ENCODE measurements at regions not wholly inside any gene's neighbourhood (a gene's known extent, or its start where the extent isn't known, plus 50 kb on each side); places are given as distances from the start of the nearest gene placed in this dataset.

GRCh38 chr10:129018511-129018910 lies 448.5 kb upstream of the MGMT start:
- no peak for FAIRE-seq
- TF ChIP-seq ZNF563 (CRISPR knock-in tag; IDR thresholded peaks at IDR 0.05) (no peak), ZNF281 (CRISPR knock-in tag; IDR thresholded peaks at IDR 0.05; ENCODE audit: borderline replicate concordance) (no peak), ZBTB42 (CRISPR knock-in tag; IDR thresholded peaks at IDR 0.05) (no peak), ZBTB34 (CRISPR knock-in tag; IDR thresholded peaks at IDR 0.05) (no peak), ZNF234 (CRISPR knock-in tag; conservative IDR thresholded peaks at IDR 0.05) (no peak), RBFOX2 (IDR thresholded peaks at IDR 0.05; ENCODE audit: low read depth, low read length) (no peak), NPAS2 (CRISPR knock-in tag; IDR thresholded peaks at IDR 0.05; ENCODE audit: borderline replicate concordance) (no peak), MYNN (CRISPR knock-in tag; IDR thresholded peaks at IDR 0.05; ENCODE audit: low read depth) (no peak), FUBP1 (CRISPR knock-in tag; IDR thresholded peaks at IDR 0.05; ENCODE audit: borderline replicate concordance) (no peak), ZNF776 (CRISPR knock-in tag; IDR thresholded peaks at IDR 0.05) (no peak), ZNF761 (CRISPR knock-in tag; conservative IDR thresholded peaks at IDR 0.05) (no peak), KLF9 (CRISPR knock-in tag; IDR thresholded peaks at IDR 0.05; ENCODE audit: low read depth) (no peak), ZNF770 (CRISPR knock-in tag; IDR thresholded peaks at IDR 0.05) (no peak), ZNF550 (CRISPR knock-in tag; IDR thresholded peaks at IDR 0.05; ENCODE audit: borderline replicate concordance) (no peak), KDM5B (CRISPR knock-in tag; IDR thresholded peaks at IDR 0.05; ENCODE audit: borderline replicate concordance) (no peak), ZNF800 (CRISPR knock-in tag; IDR thresholded peaks at IDR 0.05) (no peak)
- no peak for ATAC-seq

More at GRCh38 chr10:129018511-129018910, 448.5 kb upstream of the MGMT start:
- Histone ChIP-seq H3K4me1 (ENCODE audit: insufficient read depth, low read length) (no peaks in the 10 kb centered on the region), H3K4me2 (ENCODE audit: low read depth, low read length) (no peak overlapping the region), H3K36me3 (replicated peaks in 1 of 2; ENCODE audit: control insufficient read depth in 1 of 2, insufficient read depth in 2 of 2, low read length in 2 of 2) (no peaks in the 10 kb centered on the region), H4K20me1 (ENCODE audit: insufficient read depth, low read length) (no peaks in the 10 kb centered on the region), H3K79me2 (ENCODE audit: insufficient read depth, low read length) (no peaks in the 10 kb centered on the region), H3K27ac (ENCODE audit: extremely low read length, insufficient read depth, low read length) (no peak overlapping the region), H3K9me3 (ENCODE audit: low read length) (no peaks in the 10 kb centered on the region), H3K27me3 (ENCODE audit: control insufficient read depth in 1 of 2, insufficient read depth in 2 of 2, low read length in 2 of 2) (peaks cover 2 to 17% of the 10 kb centered on the region in 2 experiments; a peak in 3 of 5 replicates), H3K9ac (ENCODE audit: insufficient read depth, low read depth, low read length) (no peak overlapping the region), H2AFZ (ENCODE audit: low read length) (no peak overlapping the region), H3K4me3 (replicated peaks in 1 of 3; ENCODE audit: insufficient read depth in 1 of 3, low read depth in 2 of 3, low read length in 3 of 3) (no peak overlapping the region)
- intact Hi-C loops (cut with micrococcal nuclease; ENCODE audit: unreplicated experiment): no loop called here
- CTCF ChIA-PET (ENCODE audit: low intra/inter-chr PET ratio, low total read pairs): no interaction called here
- POLR2A ChIA-PET: no interaction called here
- BruUV-seq (replicated peaks): no TSS peak
- 21% methylated on average over 6 of the region's 6 CpGs for WGBS (ENCODE audit: low lambda C conversion rate)
- in situ Hi-C loops (cut with HindIII; ENCODE audit: extremely low pct_ligation_motif_present, low pct_unique_long_range_greater_than_20kb): no loop called here
- DNase-seq (ENCODE audit: low spot score): no peak

All from HepG2 (cell line).